Heart left ventricle (tissue), 16 donors: ENCODE measurements at regions not wholly inside any gene's neighbourhood (a gene's known extent, or its start where the extent isn't known, plus 50 kb on each side); places are given as distances from the start of the nearest gene placed in this dataset.

Experiments
- ATAC-seq, 4 donors: fragments of 200-7000 bp; cut with Tn5 transposase; one replicate each; pipeline ENCODE4 v1.9.1; 2020 to 2022; ENCODE audit warnings: moderate library complexity in 4 of 4, mild to moderate bottlenecking in 3 of 4, moderate number of reproducible peaks in 1 of 4
- DNase-seq, 5 donors: peaks; one replicate each; pipeline ENCODE4 v3.0.0-alpha.2; 2020
- H3K27ac ChIP-seq, 12 donors: fragments of 200-600 bp; sonication (generic) in 4 of 12; one replicate each; pipeline versions ENCODE4 v1.5.0 to v1.8.0; 2016 to 2022; ENCODE audit warnings: mild to moderate bottlenecking in 2 of 12
- H3K27me3 ChIP-seq, 9 donors: fragments of 200-600 bp; sonication (generic) in 2 of 9; one replicate each; pipeline versions ENCODE4 v1.5.1 to v1.8.0; 2016 to 2022; ENCODE audit warnings: mild to moderate bottlenecking in 3 of 9
- H3K36me3 ChIP-seq, 9 donors: fragments of 200-600 bp; sonication (generic) in 2 of 9; one replicate each; pipeline versions ENCODE4 v1.5.0 to v1.8.0; 2018 to 2022; ENCODE audit warnings: mild to moderate bottlenecking in 2 of 9
- H3K4me1 ChIP-seq, 12 donors: fragments of 200-600 bp; sonication (generic) in 4 of 12; one replicate each; pipeline versions ENCODE4 v1.5.0 to v1.8.0; 2016 to 2022; ENCODE audit warnings: mild to moderate bottlenecking in 3 of 12
- H3K4me3 ChIP-seq, 12 donors: fragments of 200-600 bp; sonication (generic) in 4 of 12; one replicate each; pipeline versions ENCODE4 v1.5.0 to v1.8.0; 2017 to 2022; ENCODE audit warnings: mild to moderate bottlenecking in 9 of 12, moderate library complexity in 4 of 12
- H3K9me3 ChIP-seq, 12 donors: fragments of 200-600 bp; sonication (generic) in 4 of 12; one replicate each; pipeline versions ENCODE4 v1.5.0 to v1.8.0; 2016 to 2022; ENCODE audit warnings: mild to moderate bottlenecking in 1 of 12
- POLR2A ChIP-seq, 2 donors: fragments of 450-650 bp; IDR thresholded peaks; one replicate each; pipeline ENCODE4 v1.6.1; 2017; ENCODE audit warnings: antibody characterized with exemption in 2 of 2, mild to moderate bottlenecking in 2 of 2, moderate library complexity in 2 of 2
- WGBS, 4 donors: extraction: QIAGEN DNeasy Blood & Tissue Kit in 2 of 4; methylation state at CpG; one replicate each; pipeline versions ENCODE4 v1.1.5 to v1.1.7; 2013 to 2018; 5-methylcytosine and 5-hydroxymethylcytosine counted together
- intact Hi-C, 10 donors: fragments of 100-400 bp; cut with DNase I; formaldehyde crosslinking; loops; one replicate each; pipeline versions ENCODE4 v1.11.1 to v1.14.2; 2022
- TF ChIP-seq, protein P1 (sequence below), 12 donors: fragments of 200-600 bp; sonication (generic) in 4 of 12; IDR thresholded peaks; one replicate each; pipeline versions ENCODE4 v1.5.0 to v1.8.0; 2018 to 2022; ENCODE audit warnings: antibody characterized with exemption in 12 of 12, mild to moderate bottlenecking in 5 of 12
- donor health status: ischemic (EF 13 %, LVEDD 7.1; RV severe dilation, severe dysfunction).
- donor health status: healthy with polysubstance abuse.
- donor health status: DM: no; HTN: yes; CAD: no.
- donor health status: DM: no; HTN: no; CAD: no.
- donor health status: ischemic (EF 25% LVEDD 6.9; RV normal size, moderate dysfunction).
- donor health status: ischemic (EF 25% LVEDD 5.7; RV mildly dilated, moderate dysfunction).
- donor health status: healthy.
- donor health status: DM: yes; HTN: yes; CAD: no.
- donor health status: ischemic (EF 35%, LVEDD 5.7; RV mildly dilated, moderate dysfunction).
- donor health status: nonischemic (EF 11% LVEDD 7.7; RV severe dilation, severe dysfunction).
- donor health status: DM: yes; HTN: yes; CAD: no.
- donor health status: PGD.
- donor health status: ischemic (EF 29% LVEDD 5.4; RV normal size, mild dysfunction).
- donor health status: nonischemic (EF 23%, LVEDD 6.1; RV moderate dilation, normal function).

DNA sequence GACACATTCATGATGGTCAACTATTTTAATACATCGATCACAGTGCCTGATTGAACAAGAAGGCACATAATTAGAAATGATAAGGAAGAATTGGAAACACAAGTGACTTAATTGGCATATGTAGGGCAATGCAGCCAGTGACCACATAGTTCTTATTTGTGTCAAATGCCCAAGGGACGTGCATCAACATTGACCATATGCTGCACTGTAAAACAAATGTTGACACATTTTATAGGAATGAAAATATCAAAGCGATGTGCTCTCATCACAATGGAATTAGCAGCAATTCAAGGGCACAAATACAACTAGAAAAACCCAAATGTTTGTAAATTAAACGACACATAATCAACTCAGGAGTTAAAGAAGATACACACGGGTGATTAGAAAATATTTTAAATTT is 948.3 kb upstream of the PRKX start:
- Histone ChIP-seq H3K27me3 (no peaks in the 10 kb centered on the region), H3K27ac (no peak overlapping the region), H3K4me3 (no peak overlapping the region), H3K4me1 (no peaks in the 10 kb centered on the region), H3K36me3 (no peaks in the 10 kb centered on the region), H3K9me3 (peaks cover 0 to 4% (median 0%) of the 10 kb centered on the region in 12 donors)
- DNase-seq (no peak), ATAC-seq (no peak)
- intact Hi-C loops: no loop called here
- TF ChIP-seq POLR2A (IDR thresholded peaks at IDR 0.05): no peak
- TF ChIP-seq, protein P1, sequence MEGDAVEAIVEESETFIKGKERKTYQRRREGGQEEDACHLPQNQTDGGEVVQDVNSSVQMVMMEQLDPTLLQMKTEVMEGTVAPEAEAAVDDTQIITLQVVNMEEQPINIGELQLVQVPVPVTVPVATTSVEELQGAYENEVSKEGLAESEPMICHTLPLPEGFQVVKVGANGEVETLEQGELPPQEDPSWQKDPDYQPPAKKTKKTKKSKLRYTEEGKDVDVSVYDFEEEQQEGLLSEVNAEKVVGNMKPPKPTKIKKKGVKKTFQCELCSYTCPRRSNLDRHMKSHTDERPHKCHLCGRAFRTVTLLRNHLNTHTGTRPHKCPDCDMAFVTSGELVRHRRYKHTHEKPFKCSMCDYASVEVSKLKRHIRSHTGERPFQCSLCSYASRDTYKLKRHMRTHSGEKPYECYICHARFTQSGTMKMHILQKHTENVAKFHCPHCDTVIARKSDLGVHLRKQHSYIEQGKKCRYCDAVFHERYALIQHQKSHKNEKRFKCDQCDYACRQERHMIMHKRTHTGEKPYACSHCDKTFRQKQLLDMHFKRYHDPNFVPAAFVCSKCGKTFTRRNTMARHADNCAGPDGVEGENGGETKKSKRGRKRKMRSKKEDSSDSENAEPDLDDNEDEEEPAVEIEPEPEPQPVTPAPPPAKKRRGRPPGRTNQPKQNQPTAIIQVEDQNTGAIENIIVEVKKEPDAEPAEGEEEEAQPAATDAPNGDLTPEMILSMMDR (IDR thresholded peaks at IDR 0.05): no peak
- 74 to 78% (median 78%) methylated on average over 5 of the region's 5 CpGs for WGBS, 4 donors

DNA sequence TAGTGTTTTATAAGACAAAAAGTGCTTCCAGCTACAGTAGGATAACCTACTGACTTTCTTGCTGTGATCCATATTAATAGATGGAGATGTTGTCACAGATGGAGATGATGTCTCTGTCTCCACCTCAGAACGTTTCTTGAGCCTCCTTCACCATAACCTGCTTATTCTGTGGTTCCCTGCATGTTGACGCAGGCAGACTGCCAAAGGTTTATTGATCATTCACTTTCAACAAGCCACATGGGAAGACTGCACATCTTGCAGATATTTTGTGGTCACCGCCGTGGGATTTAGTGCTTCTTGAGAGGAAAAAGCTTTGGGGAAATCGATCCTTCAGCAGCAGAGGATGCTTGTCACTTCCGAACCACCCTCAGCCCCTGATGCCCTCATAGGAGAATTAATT is 943.0 kb upstream of the PRKX start:
- TF ChIP-seq POLR2A (IDR thresholded peaks at IDR 0.05): no peak
- TF ChIP-seq, protein P1 (IDR thresholded peaks at IDR 0.05): no peak
- no peaks in the 10 kb centered on the region for H3K9me3 ChIP-seq
- intact Hi-C loops: no loop called here
- no peak overlapping the region for H3K27ac ChIP-seq
- DNase-seq (no peak), ATAC-seq (no peak)
- WGBS, 4 donors: 75 to 78% (median 78%) methylated on average over 6 of the region's 6 CpGs
- no peaks in the 10 kb centered on the region for H3K36me3 ChIP-seq
- H3K4me1 ChIP-seq: no peaks in the 10 kb centered on the region
- H3K27me3 ChIP-seq: no peaks in the 10 kb centered on the region
- H3K4me3 ChIP-seq: no peak overlapping the region

DNA sequence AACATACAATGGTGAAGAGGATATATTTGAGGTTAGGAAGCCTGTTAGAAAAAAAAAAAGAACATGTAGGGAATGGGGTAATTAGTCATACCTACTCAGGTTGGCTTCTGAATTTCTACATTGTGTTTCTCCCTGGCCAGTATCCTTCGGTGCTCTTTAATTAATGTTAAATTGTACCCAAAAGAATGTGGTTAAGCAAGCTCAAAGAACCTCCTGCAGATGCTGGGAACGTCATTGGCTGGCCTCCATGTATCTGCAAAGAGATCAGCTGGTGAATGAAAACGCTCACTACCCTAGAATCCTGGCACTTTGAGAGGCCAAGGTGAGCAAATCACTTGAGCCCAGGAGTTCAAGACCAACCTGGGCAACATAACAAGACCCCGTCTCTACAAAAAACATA is 942.3 kb upstream of the PRKX start:
- intact Hi-C loops: no loop called here
- ATAC-seq (no peak), DNase-seq (no peak)
- no peaks in the 10 kb centered on the region for H3K4me1 ChIP-seq
- no peaks in the 10 kb centered on the region for H3K36me3 ChIP-seq
- H3K27ac ChIP-seq: no peak overlapping the region
- no peaks in the 10 kb centered on the region for H3K9me3 ChIP-seq
- H3K4me3 ChIP-seq: no peak overlapping the region
- no peaks in the 10 kb centered on the region for H3K27me3 ChIP-seq
- TF ChIP-seq, protein P1 (IDR thresholded peaks at IDR 0.05): no peak
- no peak for TF ChIP-seq POLR2A (IDR thresholded peaks at IDR 0.05)
- 59 to 73% (median 70%) methylated on average over 4 of the region's 4 CpGs for WGBS, 4 donors

DNA sequence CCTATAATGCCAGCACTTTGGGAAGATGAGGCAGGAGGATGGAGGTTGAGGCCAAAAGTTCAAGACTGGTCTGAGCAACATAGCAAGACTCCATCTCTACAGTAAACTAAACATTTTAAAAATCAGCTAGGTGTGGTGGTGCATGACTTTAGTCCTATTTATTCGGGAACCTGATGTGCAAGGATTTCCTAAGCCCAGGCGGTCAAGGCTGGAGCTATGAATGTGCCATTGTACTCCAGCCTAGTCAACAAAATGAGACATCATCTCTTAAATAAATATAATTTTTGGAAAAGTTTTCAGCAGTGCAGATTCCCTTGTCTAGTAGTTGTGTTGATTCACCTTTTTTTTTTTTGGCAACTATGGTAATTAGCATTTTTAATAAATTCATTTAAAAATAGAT is 928.7 kb upstream of the PRKX start:
- intact Hi-C loops: no loop called here
- Histone ChIP-seq H3K4me3 (no peak overlapping the region), H3K4me1 (no peaks in the 10 kb centered on the region), H3K27ac (no peak overlapping the region), H3K27me3 (no peaks in the 10 kb centered on the region), H3K9me3 (peaks cover 0 to 12% (median 0%) of the 10 kb centered on the region in 12 donors), H3K36me3 (no peaks in the 10 kb centered on the region)
- ATAC-seq: no peak
- no peak for DNase-seq
- 74 to 92% (median 85%) methylated on average over 2 of the region's 2 CpGs for WGBS, 4 donors
- TF ChIP-seq, protein P1 (IDR thresholded peaks at IDR 0.05): no peak
- no peak for TF ChIP-seq POLR2A (IDR thresholded peaks at IDR 0.05)
